Epithelial cell of esophagus (primary cell): ENCODE measurements at regions not wholly inside any gene's neighbourhood (a gene's known extent, or its start where the extent isn't known, plus 50 kb on each side); places are given as distances from the start of the nearest gene placed in this dataset.

ENCODE experiments used
- DNase-seq: peaks from one replicate; pipeline ENCODE4 v3.0.0; 2010; ENCODE audit warnings: low read depth
- H3K4me3 ChIP-seq: 2 replicates; pipeline ENCODE4 v1.5.1; 2011; ENCODE audit warnings: mild to moderate bottlenecking, low read length, control low read depth
- CTCF ChIP-seq: IDR thresholded peaks from 2 replicates; pipeline ENCODE4 v1.5.1; 2011; ENCODE audit warnings: low read depth, mild to moderate bottlenecking, low read length, control low read depth, inconsistent platforms; ENCODE audit not compliant: insufficient read depth; ENCODE audit errors: missing control alignments

- no peak overlapping the region for H3K4me3 ChIP-seq
- DNase-seq, result no peak
- no peak for TF ChIP-seq CTCF
These were observed 342.1 kb upstream of the C1orf87 start for GRCh38 chr1:60415696-60416095.

- TF ChIP-seq CTCF, result no peak
- H3K4me3 ChIP-seq, result no peak overlapping the region
- no peak for DNase-seq
These were observed 339.5 kb upstream of the C1orf87 start for GRCh38 chr1:60413091-60413490.

GRCh38 chr1:60411591-60411990 lies 338.0 kb upstream of the C1orf87 start:
- no peak for TF ChIP-seq CTCF
- DNase-seq, result no peak
- no peak overlapping the region for H3K4me3 ChIP-seq

- no peak for DNase-seq
- no peak overlapping the region for H3K4me3 ChIP-seq
- no peak for TF ChIP-seq CTCF
These were observed 329.2 kb upstream of the C1orf87 start for GRCh38 chr1:60402816-60403215.

GRCh38 chr1:60402216-60402615 lies 328.6 kb upstream of the C1orf87 start:
- no peak overlapping the region for H3K4me3 ChIP-seq
- DNase-seq, result no peak
- no peak for TF ChIP-seq CTCF

- no peak for DNase-seq
- TF ChIP-seq CTCF, result no peak
- H3K4me3 ChIP-seq, result no peak overlapping the region
These were observed 320.9 kb upstream of the C1orf87 start for GRCh38 chr1:60394436-60394835.

- no peak for TF ChIP-seq CTCF
- no peak overlapping the region for H3K4me3 ChIP-seq
- DNase-seq, result no peak
These were observed 317.2 kb upstream of the C1orf87 start for GRCh38 chr1:60390593-60391282.
